Fibroblast of the aortic adventitia (primary cell): ENCODE measurements at regions not wholly inside any gene's neighbourhood (a gene's known extent, or its start where the extent isn't known, plus 50 kb on each side); places are given as distances from the start of the nearest gene placed in this dataset.

Experiments
- DNase-seq: peaks from one replicate; pipeline ENCODE4 v3.0.0-alpha.2; 2010; ENCODE audit warnings: low read depth
- H3K4me3 ChIP-seq: 2 replicates; pipeline ENCODE4 v1.5.1; 2011; ENCODE audit warnings: low read depth, mild to moderate bottlenecking, control low read depth, low read length, moderate library complexity
- CTCF ChIP-seq: IDR thresholded peaks from 2 replicates; pipeline ENCODE4 v1.5.1; 2011; ENCODE audit warnings: mild to moderate bottlenecking, low read length, control low read depth, inconsistent platforms; ENCODE audit not compliant: insufficient read depth

DNA sequence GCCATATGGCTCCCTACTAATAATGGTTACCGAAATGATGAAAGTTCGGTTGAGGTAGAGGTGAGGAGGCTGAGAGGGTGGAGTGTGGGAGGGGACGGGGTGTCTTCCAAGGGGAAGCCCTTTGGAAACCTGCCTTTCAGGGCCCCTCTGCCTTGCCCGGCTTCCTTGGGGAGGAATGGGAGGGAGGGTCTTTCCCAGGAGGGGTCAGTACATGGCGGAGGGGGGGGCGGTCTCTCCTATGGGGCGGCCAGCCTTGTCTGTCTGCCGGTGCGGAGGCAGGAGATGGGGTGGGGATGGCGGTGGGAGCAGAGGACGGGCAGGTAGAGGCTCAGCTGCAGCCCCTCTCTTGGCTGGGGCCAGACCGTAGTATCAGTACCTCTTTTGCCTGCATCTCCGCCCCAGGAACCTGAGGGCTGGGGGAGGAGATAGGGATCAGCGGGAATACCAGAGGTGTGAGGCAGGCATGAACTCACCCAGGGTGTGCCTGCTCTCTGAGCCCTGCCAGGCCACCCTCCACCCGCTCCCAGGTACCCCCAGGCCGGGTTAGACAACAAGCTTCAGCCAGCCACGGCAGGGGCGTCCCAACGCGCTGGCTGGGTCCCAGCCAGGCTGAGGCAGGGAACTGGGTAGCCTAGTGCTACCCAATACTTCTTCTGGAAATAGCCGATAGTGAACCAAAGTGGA is 79.4 kb upstream of the POU3F1 start:
- H3K4me3 ChIP-seq = no peak overlapping the region
- no peak for DNase-seq
- TF ChIP-seq CTCF = no peak

DNA sequence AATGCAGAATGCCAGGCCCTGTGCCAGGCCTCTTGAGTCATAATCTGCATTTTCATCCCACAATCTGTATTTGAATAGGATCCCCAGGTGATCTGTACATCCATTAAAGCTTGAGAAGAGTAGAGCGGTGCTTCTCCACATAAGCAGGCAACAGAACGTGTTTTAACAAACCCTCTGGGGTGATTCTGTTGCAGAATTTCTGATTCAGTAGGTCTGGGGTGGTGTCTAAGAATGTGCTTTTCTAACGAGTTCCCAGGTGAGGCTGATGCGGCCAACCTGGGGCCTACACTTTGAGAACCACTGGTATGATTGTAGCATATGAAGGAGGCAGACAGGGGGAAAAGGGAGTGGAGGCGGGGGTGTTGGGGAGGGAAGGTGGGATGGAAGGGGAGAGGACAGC is 78.4 kb upstream of the POU3F1 start:
- no peak overlapping the region for H3K4me3 ChIP-seq
- no peak for TF ChIP-seq CTCF
- no peak for DNase-seq

DNA sequence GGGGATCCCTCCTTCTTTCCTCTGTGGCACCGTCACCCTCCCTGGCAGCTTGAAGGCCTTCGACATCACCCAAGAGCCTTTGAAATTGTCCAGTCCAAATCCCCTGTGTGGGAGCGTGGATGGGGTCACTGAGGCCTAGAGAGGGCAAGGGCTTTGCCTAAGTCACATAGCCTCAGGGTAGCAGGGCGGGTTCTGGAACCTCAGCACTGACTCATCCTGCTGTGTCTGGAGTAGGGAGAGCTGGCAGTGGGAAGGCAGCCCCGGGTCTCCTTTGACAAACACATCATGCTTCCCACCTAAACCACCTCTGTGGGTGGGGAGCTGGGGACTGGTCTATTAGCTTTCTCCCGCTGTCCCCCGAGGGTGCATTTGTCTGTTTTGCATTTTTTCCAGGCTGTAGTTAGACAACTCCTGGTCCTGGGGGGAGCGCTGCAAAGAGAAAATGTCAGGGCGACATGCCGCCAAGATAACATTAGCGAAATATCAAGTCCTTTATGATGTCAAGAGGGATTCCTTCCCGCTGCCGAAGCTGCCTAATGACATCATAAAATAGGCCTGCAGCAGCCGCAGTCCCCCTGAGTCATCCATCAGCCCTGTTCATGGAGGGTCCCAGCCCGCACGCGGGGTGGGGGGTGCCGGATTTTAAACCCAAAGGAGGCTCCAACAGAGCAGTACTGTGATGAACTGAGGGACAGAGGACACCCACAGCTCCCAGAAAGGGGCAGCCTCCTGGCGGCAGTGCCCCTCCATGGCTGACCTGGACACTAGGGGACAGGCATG is 77.0 kb upstream of the POU3F1 start:
- DNase-seq = no peak

DNA sequence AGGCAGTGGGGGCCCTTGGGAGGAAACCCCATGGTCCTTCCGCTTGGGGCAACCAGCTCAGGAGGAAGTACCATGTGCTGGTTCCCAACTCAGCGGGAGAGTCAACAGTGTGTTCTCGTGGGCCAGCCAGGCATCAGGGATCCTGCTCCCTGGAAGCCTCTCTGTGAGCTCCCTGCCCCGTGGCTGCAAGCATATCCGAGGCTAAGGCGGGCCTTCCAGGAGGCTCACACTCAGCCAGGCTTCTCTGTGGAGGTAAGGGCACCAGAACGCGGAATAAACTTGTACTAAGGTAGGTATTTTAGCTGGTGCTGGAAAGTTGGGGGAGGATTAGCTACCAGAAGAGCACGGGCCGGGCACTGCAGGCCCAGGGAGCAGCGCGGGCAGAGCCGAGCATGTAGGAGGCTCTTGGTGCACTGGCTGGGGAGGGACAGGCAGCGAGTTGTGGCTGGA is 74.7 kb upstream of the POU3F1 start:
- no peak for DNase-seq
- no peak overlapping the region for H3K4me3 ChIP-seq
- TF ChIP-seq CTCF = no peak

More for the DNA sequence above, 77.0 kb upstream of the POU3F1 start:
- no peak overlapping the region for H3K4me3 ChIP-seq
- TF ChIP-seq CTCF = no peak

GRCh38 chr1:38120552-38121230 is 74.1 kb upstream of the POU3F1 start:
- no peak for DNase-seq
- no peak overlapping the region for H3K4me3 ChIP-seq
- TF ChIP-seq CTCF = no peak

- H3K4me3 ChIP-seq = no peak overlapping the region
- DNase-seq = no peak
- no peak for TF ChIP-seq CTCF
Observed at GRCh38 chr1:38118976-38119375, 72.4 kb upstream of the POU3F1 start.
